ENCODE measurements at regions not wholly inside any gene's neighbourhood (a gene's known extent, or its start where the extent isn't known, plus 50 kb on each side); places are given as distances from the start of the nearest gene placed in this dataset.

DNA sequence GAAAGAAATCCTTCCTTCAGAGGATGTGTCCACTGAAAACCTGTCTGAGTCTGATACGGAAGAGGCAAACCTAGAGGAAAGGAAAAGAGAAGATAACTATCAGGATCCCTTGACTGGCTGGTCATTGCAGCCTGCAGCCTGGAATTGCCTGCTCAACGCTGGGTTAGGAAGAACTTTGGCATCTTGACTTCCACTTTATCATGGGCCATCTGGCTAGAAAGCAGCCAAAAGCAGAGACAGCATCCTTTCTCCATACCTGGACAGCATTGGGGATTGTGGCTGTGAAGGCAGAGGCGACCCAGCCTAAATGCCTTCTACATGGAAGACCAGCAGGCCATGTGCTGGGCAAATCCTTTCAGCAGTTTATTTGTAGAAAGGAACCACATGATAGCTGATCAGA, 58.7 kb upstream of the PTPN3 start:
- Histone ChIP-seq H3K27me3 (replicated peaks in 1 of 4; ENCODE audit: control insufficient read depth in 3 of 4, extremely low read depth in 1 of 4, insufficient read depth in 3 of 4, low read length in 3 of 4) (no peaks in the 10 kb centered on the region; a peak in 1 of 7 replicates), H4K91ac (replicated peaks; ENCODE audit: insufficient read length, low read length) (peak overlapping the region; percentile 2), H3K79me2 (ENCODE audit: control insufficient read depth in 1 of 2, insufficient read depth in 2 of 2, low read length in 2 of 2) (no peaks in the 10 kb centered on the region)
- TF ChIP-seq KDM4A (IDR thresholded peaks at IDR 0.05; ENCODE audit: low read depth, low read length, severe bottlenecking) (no peak), BCL11A (IDR thresholded peaks at IDR 0.05; ENCODE audit: low read depth in 2 of 2, low read length in 2 of 2) (no peak), EZH2 (IDR thresholded peaks at IDR 0.05; ENCODE audit: low read depth, low read length, severe bottlenecking) (no peak), TBP (IDR thresholded peaks at IDR 0.05; ENCODE audit: low read depth, low read length) (no peak), HDAC6 (IDR thresholded peaks at IDR 0.05; ENCODE audit: low read depth, low read length) (no peak), JUN (IDR thresholded peaks at IDR 0.05; ENCODE audit: low read depth, low read length) (no peak), USF2 (IDR thresholded peaks at IDR 0.05; ENCODE audit: low read length) (no peak), TAF1 (IDR thresholded peaks at IDR 0.05; ENCODE audit: low read depth, low read length) (no peak), CBX5 (IDR thresholded peaks at IDR 0.05; ENCODE audit: low read depth, low read length) (no peak), SUZ12 (IDR thresholded peaks at IDR 0.05; ENCODE audit: low read length) (no peak), SP2 (IDR thresholded peaks at IDR 0.05; ENCODE audit: low read length) (no peak), GTF2F1 (IDR thresholded peaks at IDR 0.05; ENCODE audit: borderline replicate concordance, low read depth, low read length) (no peak), RBBP5 (IDR thresholded peaks at IDR 0.05; ENCODE audit: borderline replicate concordance, low read depth, low read length) (no peak)

More for the DNA sequence above, 58.7 kb upstream of the PTPN3 start:
- Histone ChIP-seq H4K20me1 (replicated peaks in 1 of 2; ENCODE audit: control insufficient read depth in 1 of 2, insufficient read depth in 2 of 2, low read length in 2 of 2) (no peaks in the 10 kb centered on the region), H4K8ac (ENCODE audit: extremely low read depth, insufficient read depth, low read length) (no peak overlapping the region), H2BK12ac (ENCODE audit: low read depth, low read length) (peak overlapping the region; percentile 30; the same call in 1 of the 2 replicates), H3K79me1 (ENCODE audit: low read depth, low read length) (no peaks in the 10 kb centered on the region), H3K14ac (ENCODE audit: insufficient read length) (no peak overlapping the region), H3K4me3 (ENCODE audit: extremely low read depth in 1 of 4, insufficient read depth in 2 of 4, low read depth in 3 of 4, low read length in 4 of 4) (no peak overlapping the region), H3K56ac (replicated peaks; ENCODE audit: insufficient read length, low read depth, low read length) (no peak overlapping the region), H2AK5ac (ENCODE audit: low read depth, low read length) (no peak overlapping the region), H3K23me2 (ENCODE audit: low read depth, low read length) (no peaks in the 10 kb centered on the region; the same call in 1 of the 2 replicates), H2BK120ac (replicated peaks; ENCODE audit: low read depth, low read length) (no peak overlapping the region), H3K4ac (replicated peaks; ENCODE audit: insufficient read length, low read depth, low read length) (no peak overlapping the region), H2BK20ac (ENCODE audit: low read length) (no peak overlapping the region; the same call in 1 of the 2 replicates), H3K9me3 (ENCODE audit: insufficient read depth in 2 of 2, low read depth in 1 of 2, low read length in 1 of 2) (no peaks in the 10 kb centered on the region), H3K23ac (ENCODE audit: insufficient read length) (no peak overlapping the region), H3K9ac (replicated peaks in 1 of 4; ENCODE audit: extremely low read depth in 1 of 4, low read depth in 3 of 4, low read length in 3 of 4) (no peak overlapping the region), H4K5ac (ENCODE audit: insufficient read length, low read depth, low read length) (no peak overlapping the region), H3K27ac (ENCODE audit: low read depth, low read length) (no peak overlapping the region), H3K4me1 (replicated peaks in 1 of 4; ENCODE audit: control insufficient read depth in 3 of 4, insufficient read depth in 4 of 4, low read length in 3 of 4) (peaks cover 2 to 10% (median 6%) of the 10 kb centered on the region in 4 experiments; a peak in 6 of 7 replicates), H2AFZ (ENCODE audit: low read length) (0 out of 2 replicates have a peak overlapping the region, but pooled peaks have one; percentile 34), H2BK15ac (ENCODE audit: low read length) (peak overlapping the region; percentile 50; the same call in 1 of the 2 replicates), H3K4me2 (ENCODE audit: insufficient read depth in 1 of 2, low read depth in 2 of 2, low read length in 2 of 2) (peak overlapping the region in 1 of 2 experiments; percentile 47; a peak in 1 of 4 replicates), H3K36me3 (ENCODE audit: control insufficient read depth in 2 of 4, insufficient read depth in 4 of 4, low read length in 3 of 4) (no peaks in the 10 kb centered on the region), H3K18ac (ENCODE audit: extremely low read depth, low read length) (peak overlapping the region; percentile 11; the same call in 1 of the 2 replicates), H2BK5ac (ENCODE audit: low read depth, low read length) (peak overlapping the region; percentile 87; the same call in 1 of the 2 replicates)
- 80% methylated on average over 3 of the region's 3 CpGs; no CpG with 5 or more reads in 1 of the 2 experiments for WGBS, 2 experiments (ENCODE audit: extremely low coverage in 1 of 2, insufficient coverage in 1 of 2, insufficient read length in 1 of 2, insufficient replicate concordance in 2 of 2, low coverage in 1 of 2, low lambda C conversion rate in 2 of 2, missing lambda C conversion rate in 1 of 2)
- CTCF ChIA-PET (ENCODE audit: partially characterized antibody): interaction anchor here (0.7 to 1.6 kb wide), 8 partner anchors 11 to 1128 kb away, joined by 3 to 11 read pairs (median 4); no protein-coding TSS in a partner anchor
- FAIRE-seq (no peak), DNase-seq (ENCODE audit: low read depth in 1 of 2, low spot score in 2 of 2) (no peak)
- POLR2A ChIA-PET (ENCODE audit: partially characterized antibody): no interaction called here
